Fibroblast of pulmonary artery (primary cell): ENCODE measurements at regions not wholly inside any gene's neighbourhood (a gene's known extent, or its start where the extent isn't known, plus 50 kb on each side); places are given as distances from the start of the nearest gene placed in this dataset.

Experiments
- DNase-seq: peaks from one replicate; pipeline ENCODE4 v3.0.0-alpha.2; 2010; ENCODE audit warnings: low read depth
- H3K4me3 ChIP-seq: replicated peaks from 2 replicates; pipeline ENCODE4 v1.5.1; 2011; ENCODE audit warnings: low read depth, mild to moderate bottlenecking, control low read depth, low read length, moderate library complexity
- CTCF ChIP-seq: IDR thresholded peaks from 2 replicates; pipeline ENCODE4 v1.5.1; 2011; ENCODE audit warnings: mild to moderate bottlenecking, control low read depth, low read length, inconsistent platforms; ENCODE audit errors: missing control alignments

GRCh38 chr4:58061967-58062366, 951.8 kb upstream of the IGFBP7 start:
- no peak for TF ChIP-seq CTCF
- no peak for DNase-seq
- H3K4me3 ChIP-seq = no peak overlapping the region

GRCh38 chr4:58050439-58050838, 940.3 kb upstream of the IGFBP7 start:
- no peak overlapping the region for H3K4me3 ChIP-seq
- DNase-seq = no peak
- TF ChIP-seq CTCF = no peak

- no peak for DNase-seq
- TF ChIP-seq CTCF = no peak
- no peak overlapping the region for H3K4me3 ChIP-seq
These were observed 938.3 kb upstream of the IGFBP7 start for GRCh38 chr4:58048491-58048890.

GRCh38 chr4:58042176-58042575, 932.0 kb upstream of the IGFBP7 start:
- TF ChIP-seq CTCF = no peak
- DNase-seq = no peak
- no peak overlapping the region for H3K4me3 ChIP-seq

DNA sequence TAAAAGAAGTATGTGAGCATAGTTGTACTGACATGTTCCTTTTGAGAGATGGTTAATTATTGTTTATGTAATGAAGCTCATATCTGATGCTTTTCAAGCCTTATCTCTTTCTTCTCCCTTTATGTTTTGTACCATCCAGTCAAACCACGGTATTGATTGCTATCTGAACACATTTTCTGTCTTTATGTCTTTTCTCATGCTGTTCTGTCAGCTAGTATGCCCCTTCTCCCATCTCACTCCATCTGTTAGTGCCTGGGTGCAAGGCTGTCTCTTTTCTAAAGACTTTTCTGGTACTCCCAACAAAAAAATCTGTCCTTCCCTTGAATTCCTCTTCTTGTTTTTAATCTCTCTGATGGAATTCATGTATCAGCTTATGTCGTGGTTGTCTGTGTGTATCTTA, 883.8 kb upstream of the IGFBP7 start:
- no peak for DNase-seq
- no peak for TF ChIP-seq CTCF
- no peak overlapping the region for H3K4me3 ChIP-seq

DNA sequence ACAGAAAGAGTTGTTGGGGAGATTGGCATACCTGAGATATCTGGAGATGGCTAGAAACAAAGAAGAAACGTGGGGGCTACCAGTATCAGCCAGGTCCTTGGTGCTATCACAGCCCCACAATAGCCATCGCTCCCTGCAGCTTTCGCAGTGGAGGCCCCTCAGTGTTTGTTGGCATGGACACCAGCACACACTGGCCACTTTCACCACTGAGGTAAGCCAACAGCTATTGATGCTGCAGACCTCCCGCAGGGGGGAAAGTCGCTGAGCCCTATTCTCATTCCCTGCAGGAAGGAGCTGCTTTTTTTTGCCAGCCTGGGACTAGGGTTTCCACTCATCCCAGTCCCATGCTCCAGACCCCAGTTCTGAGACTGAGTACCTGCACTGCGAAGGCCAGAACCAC, 879.2 kb upstream of the IGFBP7 start:
- no peak for TF ChIP-seq CTCF
- H3K4me3 ChIP-seq = no peak overlapping the region
- no peak for DNase-seq

- H3K4me3 ChIP-seq = no peak overlapping the region
- no peak for TF ChIP-seq CTCF
- DNase-seq = no peak
These were observed 875.0 kb upstream of the IGFBP7 start for GRCh38 chr4:57985161-57985560.
